GM18498 (cell line): ENCODE measurements at regions not wholly inside any gene's neighbourhood (a gene's known extent, or its start where the extent isn't known, plus 50 kb on each side); places are given as distances from the start of the nearest gene placed in this dataset.
"Not testable (repeated sequence)": the region's sequence is repeated elsewhere in the genome, so short reads cannot be mapped to it uniquely, and the experiment has no call there.

ENCODE experiments used
- ATAC-seq: cut with Tn5 transposase; IDR thresholded peaks from one replicate; pipeline ENCODE4 v1.9.1; 2021; ENCODE audit warnings: mild to moderate bottlenecking, moderate library complexity; ENCODE audit not compliant: unreplicated experiment

GRCh38 chr6:73929405-73929804 is 233.4 kb downstream of the CD109 start:
- ATAC-seq, result no peak

GRCh38 chr6:73927421-73927820 is 231.4 kb downstream of the CD109 start:
- ATAC-seq, result no peak

- ATAC-seq, result not testable (repeated sequence)
Observed at GRCh38 chr6:73925703-73926102, 229.7 kb downstream of the CD109 start.

GRCh38 chr6:73923905-73924485 is 228.0 kb downstream of the CD109 start:
- no peak for ATAC-seq

GRCh38 chr6:73903155-73903554 is 207.2 kb downstream of the CD109 start:
- ATAC-seq, result no peak

- no peak for ATAC-seq
Observed at GRCh38 chr6:73901986-73902385, 206.0 kb downstream of the CD109 start.

GRCh38 chr6:73901311-73901710 is 205.3 kb downstream of the CD109 start:
- no peak for ATAC-seq

GRCh38 chr6:73898599-73898998 is 202.6 kb downstream of the CD109 start:
- ATAC-seq, result no peak

GRCh38 chr6:73893696-73894095 is 197.7 kb downstream of the CD109 start:
- ATAC-seq, result no peak

- ATAC-seq, result no peak
Observed at GRCh38 chr6:73888050-73888449, 192.0 kb downstream of the CD109 start.

GRCh38 chr6:73885393-73885792 is 189.4 kb downstream of the CD109 start:
- no peak for ATAC-seq

- ATAC-seq, result no peak
Observed at GRCh38 chr6:73884540-73884939, 188.5 kb downstream of the CD109 start.

GRCh38 chr6:73879501-73880293 is 183.7 kb downstream of the CD109 start:
- no peak for ATAC-seq

GRCh38 chr6:73878403-73878802 is 182.4 kb downstream of the CD109 start:
- no peak for ATAC-seq
